ENCODE measurements at regions not wholly inside any gene's neighbourhood (a gene's known extent, or its start where the extent isn't known, plus 50 kb on each side); places are given as distances from the start of the nearest gene placed in this dataset.
A peak's percentile ranks its signal among the peaks of the same experiment; 100 is the strongest.

- no peaks in the 10 kb centered on the region for H3K79me2 ChIP-seq (ENCODE audit: low read depth)
- Mint-ChIP-seq H3K4me1 (peaks cover 17% of the 10 kb centered on the region), H3K27me3 (ENCODE audit: insufficient read depth, low read depth) (peaks cover 4% of the 10 kb centered on the region), H3K9me3 (no peaks in the 10 kb centered on the region), H3K4me3 (no peak overlapping the region), H3K36me3 (no peaks in the 10 kb centered on the region), H3K27ac (no peak overlapping the region)
- no peak for TF ChIP-seq EZH2 (IDR thresholded peaks at IDR 0.05)
- TF ChIP-seq CTCF (IDR thresholded peaks at IDR 0.05): no peak
- TF ChIP-seq EZH2phosphoT487 (IDR thresholded peaks at IDR 0.05): no peak
- DNase-seq (ENCODE audit: low spot score): no peak
- H3K27me3 ChIP-seq: no peaks in the 10 kb centered on the region
- peaks cover 27% of the 10 kb centered on the region for H3F3A ChIP-seq (ENCODE audit: low read depth)
- no peaks in the 10 kb centered on the region for H3K9me3 ChIP-seq (ENCODE audit: low read depth)
- H3K36me3 ChIP-seq: no peaks in the 10 kb centered on the region
- no peak overlapping the region for H3K9ac ChIP-seq
- peak overlapping the region; percentile 38 for H3K4me2 ChIP-seq
- no peak overlapping the region for H3K27ac ChIP-seq
- no peaks in the 10 kb centered on the region for H4K20me1 ChIP-seq (ENCODE audit: low read depth)
- H3K4me3 ChIP-seq: no peak overlapping the region
- peak overlapping the region; percentile 34 for H2AFZ ChIP-seq (replicated peaks)
- peaks cover 38% of the 10 kb centered on the region for H3K4me1 ChIP-seq
Observed at GRCh38 chr11:133711545-133711944, 133.8 kb downstream of the SPATA19 start.

DNA sequence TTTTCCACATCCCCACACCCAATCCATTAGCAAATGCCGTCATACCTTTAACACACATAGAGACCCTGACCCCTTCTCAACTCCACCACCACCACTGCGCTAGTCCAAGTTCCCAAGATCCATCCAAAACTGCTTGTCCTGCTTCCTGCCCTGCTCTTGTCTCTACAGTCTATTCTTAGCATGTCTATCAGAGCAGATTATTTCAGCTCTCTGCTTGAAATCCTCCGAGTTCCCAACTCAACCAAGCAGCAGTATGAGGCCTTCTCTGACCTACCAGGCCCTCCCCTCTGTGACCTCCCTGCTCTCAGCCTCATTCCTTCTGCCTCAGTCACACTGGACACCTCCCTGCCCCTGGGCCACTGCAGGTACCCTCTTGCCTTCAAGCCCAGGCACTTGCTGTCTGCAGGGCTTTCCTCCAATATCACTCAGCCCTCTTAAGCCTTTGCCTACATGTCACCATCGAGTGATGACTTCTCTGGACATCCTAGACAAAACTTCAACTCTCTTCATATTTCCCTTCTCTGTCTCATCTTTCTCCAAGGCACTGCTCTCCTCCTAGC is 134.6 kb downstream of the SPATA19 start:
- H3K4me1 ChIP-seq: peaks cover 36% of the 10 kb centered on the region
- no peaks in the 10 kb centered on the region for H3K79me2 ChIP-seq (ENCODE audit: low read depth)
- no peaks in the 10 kb centered on the region for H3K9me3 ChIP-seq (ENCODE audit: low read depth)
- peaks cover 7% of the 10 kb centered on the region for H3K27me3 Mint-ChIP-seq (ENCODE audit: insufficient read depth, low read depth)
- H3K27ac ChIP-seq: no peak overlapping the region
- H3K36me3 Mint-ChIP-seq: no peaks in the 10 kb centered on the region
- no peak overlapping the region for H3K27ac Mint-ChIP-seq
- peaks cover 15% of the 10 kb centered on the region for H3K4me1 Mint-ChIP-seq
- no peak for DNase-seq (ENCODE audit: low spot score)
- no peak overlapping the region for H3K4me3 Mint-ChIP-seq
- no peaks in the 10 kb centered on the region for H3K36me3 ChIP-seq
- no peak overlapping the region for H3K4me2 ChIP-seq
- H3K9me3 Mint-ChIP-seq: no peaks in the 10 kb centered on the region
- no peak overlapping the region for H3K4me3 ChIP-seq
- TF ChIP-seq EZH2phosphoT487 (IDR thresholded peaks at IDR 0.05) (no peak), EZH2 (IDR thresholded peaks at IDR 0.05) (no peak), CTCF (IDR thresholded peaks at IDR 0.05) (no peak)
- H2AFZ ChIP-seq (replicated peaks): no peak overlapping the region
- no peaks in the 10 kb centered on the region for H3K27me3 ChIP-seq
- H3K9ac ChIP-seq: no peak overlapping the region
- H4K20me1 ChIP-seq (ENCODE audit: low read depth): no peaks in the 10 kb centered on the region
- H3F3A ChIP-seq (ENCODE audit: low read depth): peaks cover 27% of the 10 kb centered on the region

- Mint-ChIP-seq H3K27ac (no peak overlapping the region), H3K9me3 (no peaks in the 10 kb centered on the region), H3K4me3 (no peak overlapping the region), H3K36me3 (no peaks in the 10 kb centered on the region), H3K27me3 (ENCODE audit: insufficient read depth, low read depth) (peaks cover 7% of the 10 kb centered on the region), H3K4me1 (peaks cover 10% of the 10 kb centered on the region)
- H2AFZ ChIP-seq (replicated peaks): no peak overlapping the region
- no peaks in the 10 kb centered on the region for H3K79me2 ChIP-seq (ENCODE audit: low read depth)
- H3K4me1 ChIP-seq: peaks cover 31% of the 10 kb centered on the region
- H3K9ac ChIP-seq: no peak overlapping the region
- no peaks in the 10 kb centered on the region for H4K20me1 ChIP-seq (ENCODE audit: low read depth)
- no peak overlapping the region for H3K4me3 ChIP-seq
- no peak overlapping the region for H3K27ac ChIP-seq
- TF ChIP-seq EZH2phosphoT487 (IDR thresholded peaks at IDR 0.05) (no peak), EZH2 (IDR thresholded peaks at IDR 0.05) (no peak), CTCF (IDR thresholded peaks at IDR 0.05) (no peak)
- no peak overlapping the region for H3K4me2 ChIP-seq
- no peaks in the 10 kb centered on the region for H3K27me3 ChIP-seq
- DNase-seq (ENCODE audit: low spot score): no peak
- H3F3A ChIP-seq (ENCODE audit: low read depth): peaks cover 22% of the 10 kb centered on the region
- no peaks in the 10 kb centered on the region for H3K36me3 ChIP-seq
- H3K9me3 ChIP-seq (ENCODE audit: low read depth): no peaks in the 10 kb centered on the region
Observed at GRCh38 chr11:133710241-133710640, 135.1 kb downstream of the SPATA19 start.

All from neural progenitor cell (in vitro differentiated cells).